Subcutaneous abdominal adipose tissue (tissue), 5 donors: ENCODE measurements at regions not wholly inside any gene's neighbourhood (a gene's known extent, or its start where the extent isn't known, plus 50 kb on each side); places are given as distances from the start of the nearest gene placed in this dataset.

Experiments
- H3K27ac ChIP-seq: one replicate; pipeline ENCODE4 v1.7.0; 2013; ENCODE audit warnings: low read depth, mild to moderate bottlenecking, inconsistent platforms, low read length, moderate library complexity
- H3K27me3 ChIP-seq, 5 donors: one replicate each; pipeline ENCODE4 v1.7.0; 2013; ENCODE audit warnings: low read length in 5 of 5, inconsistent platforms in 1 of 5; ENCODE audit not compliant: control insufficient read depth in 5 of 5, insufficient read depth in 4 of 5
- H3K36me3 ChIP-seq, 5 donors: one replicate each; pipeline ENCODE4 v1.7.0; 2013; ENCODE audit warnings: low read length in 5 of 5; ENCODE audit not compliant: control insufficient read depth in 5 of 5, insufficient read depth in 5 of 5
- H3K4me1 ChIP-seq, 5 donors: one replicate each; pipeline ENCODE4 v1.7.0; 2013; ENCODE audit warnings: low read length in 5 of 5, mild to moderate bottlenecking in 3 of 5, moderate library complexity in 1 of 5; ENCODE audit not compliant: control insufficient read depth in 5 of 5, insufficient read depth in 5 of 5
- H3K4me3 ChIP-seq, 5 donors: one replicate each; pipeline ENCODE4 v1.7.0; 2013; ENCODE audit warnings: low read length in 5 of 5, low read depth in 1 of 5
- H3K9ac ChIP-seq, 5 donors: one replicate each; pipeline ENCODE4 v1.7.0; 2013; ENCODE audit warnings: low read length in 5 of 5, mild to moderate bottlenecking in 4 of 5, moderate library complexity in 3 of 5
- H3K9me3 ChIP-seq, 5 donors: one replicate each; pipeline ENCODE4 v1.7.0; 2013; ENCODE audit warnings: low read length in 5 of 5; ENCODE audit not compliant: control insufficient read depth in 5 of 5
- donor health status: healthy.
- donor health status: healthy.
- donor health status: healthy.
- donor health status: healthy.
- donor health status: healthy.

GRCh38 chr4:10364194-10364593 lies 93.0 kb downstream of the ZNF518B start:
- Histone ChIP-seq H3K27me3 (no peaks in the 10 kb centered on the region), H3K9ac (no peak overlapping the region), H3K9me3 (no peaks in the 10 kb centered on the region), H3K36me3 (no peaks in the 10 kb centered on the region), H3K4me3 (no peak overlapping the region), H3K4me1 (no peaks in the 10 kb centered on the region), H3K27ac (no peak overlapping the region)

GRCh38 chr4:10354746-10355145 lies 102.5 kb downstream of the ZNF518B start:
- H3K9me3 ChIP-seq = peaks cover 0 to 2% (median 0%) of the 10 kb centered on the region in 5 donors
- peaks cover 0 to 7% (median 0%) of the 10 kb centered on the region in 5 donors for H3K27me3 ChIP-seq
- no peak overlapping the region for H3K27ac ChIP-seq
- H3K36me3 ChIP-seq = no peaks in the 10 kb centered on the region
- H3K9ac ChIP-seq = no peak overlapping the region
- H3K4me3 ChIP-seq = no peak overlapping the region
- H3K4me1 ChIP-seq = no peaks in the 10 kb centered on the region

DNA sequence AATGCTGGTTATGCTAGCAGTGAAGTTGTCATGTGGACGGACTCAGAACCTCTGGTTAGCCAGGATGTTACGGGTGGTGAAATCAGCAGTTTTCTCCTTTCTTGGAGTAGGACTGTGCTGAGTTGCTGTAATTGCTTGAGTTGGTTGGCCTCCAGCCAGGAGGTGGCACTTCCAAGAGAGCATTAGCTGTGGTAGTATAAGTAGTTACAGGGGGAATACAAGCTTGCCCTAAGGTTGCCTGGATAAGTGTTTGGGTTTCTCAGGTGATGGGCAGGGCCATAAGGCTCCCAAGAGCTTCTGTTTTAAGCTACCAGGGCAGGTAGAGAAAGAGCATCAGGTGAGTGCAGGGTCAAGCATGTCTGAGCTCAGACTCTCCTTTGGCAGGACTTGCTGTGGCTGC lies 103.0 kb downstream of the ZNF518B start:
- Histone ChIP-seq H3K36me3 (no peaks in the 10 kb centered on the region), H3K27me3 (peaks cover 0 to 7% (median 0%) of the 10 kb centered on the region in 5 donors), H3K9me3 (peaks cover 0 to 3% (median 0%) of the 10 kb centered on the region in 5 donors), H3K4me1 (no peaks in the 10 kb centered on the region), H3K27ac (no peak overlapping the region), H3K4me3 (no peak overlapping the region), H3K9ac (no peak overlapping the region)

DNA sequence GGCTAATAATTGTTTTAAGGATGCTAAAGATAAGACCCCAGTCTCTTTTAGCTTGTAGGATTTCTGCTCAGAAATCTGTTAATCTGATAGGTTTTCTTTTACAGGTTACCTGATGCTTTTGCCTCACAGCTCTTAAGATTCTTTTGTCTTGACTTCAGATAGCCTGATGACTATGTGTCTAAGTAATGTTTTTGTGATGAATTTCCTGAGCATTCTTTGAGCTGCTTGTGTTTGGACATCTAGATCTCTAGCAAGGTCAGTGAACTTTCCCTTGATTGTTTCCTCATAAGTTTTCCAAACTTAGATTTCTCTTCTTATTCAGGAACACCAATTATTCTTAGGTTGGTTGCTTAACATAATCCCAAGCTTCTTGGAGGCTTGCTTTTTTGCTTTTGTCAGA lies 104.1 kb downstream of the ZNF518B start:
- Histone ChIP-seq H3K27me3 (peaks cover 0 to 7% (median 0%) of the 10 kb centered on the region in 5 donors), H3K4me1 (no peaks in the 10 kb centered on the region), H3K27ac (no peak overlapping the region), H3K36me3 (no peaks in the 10 kb centered on the region), H3K9ac (no peak overlapping the region), H3K9me3 (peaks cover 0 to 3% (median 0%) of the 10 kb centered on the region in 5 donors), H3K4me3 (no peak overlapping the region)

GRCh38 chr4:10348241-10348640 lies 109.0 kb downstream of the ZNF518B start:
- Histone ChIP-seq H3K36me3 (no peaks in the 10 kb centered on the region), H3K27me3 (peaks cover 0 to 3% (median 0%) of the 10 kb centered on the region in 5 donors), H3K9ac (no peak overlapping the region), H3K4me3 (no peak overlapping the region), H3K27ac (no peak overlapping the region), H3K9me3 (peaks cover 0 to 3% (median 0%) of the 10 kb centered on the region in 5 donors), H3K4me1 (no peaks in the 10 kb centered on the region)

GRCh38 chr4:10347815-10348214 lies 109.4 kb downstream of the ZNF518B start:
- Histone ChIP-seq H3K36me3 (no peaks in the 10 kb centered on the region), H3K27ac (no peak overlapping the region), H3K9me3 (peaks cover 0 to 3% (median 0%) of the 10 kb centered on the region in 5 donors), H3K9ac (no peak overlapping the region), H3K4me3 (no peak overlapping the region), H3K27me3 (peaks cover 0 to 3% (median 0%) of the 10 kb centered on the region in 5 donors), H3K4me1 (no peaks in the 10 kb centered on the region)

- peaks cover 0 to 3% (median 0%) of the 10 kb centered on the region in 5 donors for H3K27me3 ChIP-seq
Observed at GRCh38 chr4:10347281-10347795, 109.9 kb downstream of the ZNF518B start.

DNA sequence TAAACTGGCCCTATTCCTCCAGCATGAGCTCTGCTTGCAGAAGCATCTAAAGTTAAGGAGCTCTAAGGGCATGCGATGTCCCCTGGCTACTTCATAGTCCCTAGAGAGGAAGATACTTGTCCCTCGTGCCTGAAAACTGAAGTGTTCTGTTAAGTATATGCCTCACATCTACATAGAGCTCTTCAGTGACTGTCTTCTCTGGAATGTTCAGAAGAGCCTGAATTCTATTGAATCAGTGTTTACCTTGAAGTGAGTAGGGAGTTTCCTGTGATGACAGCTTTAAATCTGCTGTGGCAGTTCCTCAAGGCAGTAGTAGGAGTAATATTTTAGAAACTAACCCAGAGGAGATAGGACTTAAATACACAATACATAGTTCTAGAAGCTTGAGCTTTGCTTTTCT lies 111.2 kb downstream of the ZNF518B start:
- Histone ChIP-seq H3K27me3 (no peaks in the 10 kb centered on the region), H3K4me1 (no peaks in the 10 kb centered on the region), H3K36me3 (no peaks in the 10 kb centered on the region), H3K4me3 (no peak overlapping the region), H3K9me3 (peaks cover 0 to 3% (median 0%) of the 10 kb centered on the region in 5 donors), H3K9ac (no peak overlapping the region), H3K27ac (no peak overlapping the region)

More at GRCh38 chr4:10347281-10347795, 109.9 kb downstream of the ZNF518B start:
- no peak overlapping the region for H3K4me3 ChIP-seq
- H3K27ac ChIP-seq = no peak overlapping the region
- no peaks in the 10 kb centered on the region for H3K4me1 ChIP-seq
- peaks cover 0 to 3% (median 0%) of the 10 kb centered on the region in 5 donors for H3K9me3 ChIP-seq
- H3K9ac ChIP-seq = no peak overlapping the region
- no peaks in the 10 kb centered on the region for H3K36me3 ChIP-seq

DNA sequence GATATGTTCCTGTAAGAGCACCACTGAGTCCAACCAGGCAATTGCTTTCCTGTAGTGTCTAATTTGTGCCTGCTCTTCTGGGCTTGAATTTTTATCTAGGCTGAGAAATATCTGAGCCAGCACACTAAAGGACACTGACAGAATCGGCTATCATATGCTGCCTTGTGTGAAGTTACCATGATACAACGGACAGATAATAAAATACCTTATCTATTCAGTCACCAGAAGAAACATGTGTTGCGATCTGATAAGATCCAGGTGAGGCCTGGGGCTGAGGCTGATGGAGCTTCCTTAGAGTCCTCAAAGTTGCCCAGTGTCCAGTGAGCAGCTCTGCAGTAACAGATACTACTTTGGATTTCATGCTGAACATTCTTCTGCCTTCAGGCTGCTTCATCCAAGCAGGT lies 111.8 kb downstream of the ZNF518B start:
- no peaks in the 10 kb centered on the region for H3K36me3 ChIP-seq
- no peak overlapping the region for H3K4me3 ChIP-seq
- H3K27me3 ChIP-seq = no peaks in the 10 kb centered on the region
- no peak overlapping the region for H3K9ac ChIP-seq
- H3K9me3 ChIP-seq = peaks cover 0 to 3% (median 0%) of the 10 kb centered on the region in 5 donors
- no peaks in the 10 kb centered on the region for H3K4me1 ChIP-seq
- H3K27ac ChIP-seq = no peak overlapping the region

DNA sequence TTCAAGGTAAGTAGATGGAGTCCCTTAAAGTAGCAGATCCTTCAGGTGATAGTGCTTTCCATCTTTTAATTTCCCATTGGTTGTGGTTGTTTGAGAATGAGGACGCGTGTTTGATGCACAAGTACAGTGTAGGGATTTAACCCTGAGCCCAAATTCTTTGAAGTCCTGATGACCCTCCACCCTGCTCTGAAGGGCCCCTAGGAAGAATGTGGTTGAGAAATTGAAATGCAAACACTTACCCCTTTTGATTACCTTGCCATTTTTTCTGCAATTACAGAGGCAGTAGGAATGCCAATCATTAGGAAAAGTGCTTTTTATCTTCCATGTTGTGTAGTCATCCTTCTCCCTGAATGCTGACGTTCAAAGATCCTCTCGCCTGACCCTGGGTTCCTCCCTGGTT lies 112.4 kb downstream of the ZNF518B start:
- H3K27ac ChIP-seq = no peak overlapping the region
- H3K36me3 ChIP-seq = no peaks in the 10 kb centered on the region
- H3K4me1 ChIP-seq = no peaks in the 10 kb centered on the region
- H3K9me3 ChIP-seq = peaks cover 0 to 1% (median 0%) of the 10 kb centered on the region in 5 donors
- no peaks in the 10 kb centered on the region for H3K27me3 ChIP-seq
- no peak overlapping the region for H3K9ac ChIP-seq
- H3K4me3 ChIP-seq = no peak overlapping the region
